ENCODE measurements at regions not wholly inside any gene's neighbourhood (a gene's known extent, or its start where the extent isn't known, plus 50 kb on each side); places are given as distances from the start of the nearest gene placed in this dataset.
"Not testable (repeated sequence)": the region's sequence is repeated elsewhere in the genome, so short reads cannot be mapped to it uniquely, and the experiment has no call there.

DNA sequence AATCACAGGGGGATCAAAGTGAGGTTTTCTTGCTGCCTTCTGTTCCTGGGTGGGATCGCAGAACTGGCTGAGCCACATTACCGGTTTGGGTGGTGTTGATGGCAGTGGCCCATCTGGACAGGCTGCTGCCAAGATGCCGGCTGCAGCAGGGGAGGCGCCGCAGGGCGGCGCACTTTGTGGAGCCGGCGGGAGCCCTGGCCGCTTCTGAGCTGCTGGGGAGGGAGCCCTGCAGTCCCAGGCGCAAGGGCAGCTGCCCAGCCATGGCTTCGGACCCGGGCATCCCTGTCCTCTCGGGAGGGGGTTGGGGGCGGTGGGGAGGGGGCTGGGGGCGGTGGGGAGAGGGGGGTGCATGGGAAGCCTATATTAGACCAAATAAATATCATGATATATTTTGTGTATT is 1407.3 kb downstream of the SPATA31A7 start:
- not testable (repeated sequence) for TF ChIP-seq POLR2A (IDR thresholded peaks at IDR 0.05; ENCODE audit: low read depth, low read length); POLR2AphosphoS5 (IDR thresholded peaks at IDR 0.05; ENCODE audit: low read depth, low read length); SPI1 (IDR thresholded peaks at IDR 0.05; ENCODE audit: low read depth, low read length); PAX5 (IDR thresholded peaks at IDR 0.05; ENCODE audit: insufficient read depth, low read length, severe bottlenecking); TAF1 (IDR thresholded peaks at IDR 0.05; ENCODE audit: low read depth, low read length)
